IPS-18a (cell line): ENCODE measurements at regions not wholly inside any gene's neighbourhood (a gene's known extent, or its start where the extent isn't known, plus 50 kb on each side); places are given as distances from the start of the nearest gene placed in this dataset.
"Not testable (repeated sequence)": the region's sequence is repeated elsewhere in the genome, so short reads cannot be mapped to it uniquely, and the experiment has no call there.

Experiments
- H3K27ac ChIP-seq: one replicate; pipeline ENCODE4 v1.5.1; 2013; ENCODE audit warnings: low read length
- H3K27me3 ChIP-seq: one replicate; pipeline ENCODE4 v1.6.1; 2013; ENCODE audit warnings: mild to moderate bottlenecking, low read length; ENCODE audit not compliant: control insufficient read depth, insufficient read depth
- H3K36me3 ChIP-seq: one replicate; pipeline ENCODE4 v1.6.1; 2013; ENCODE audit warnings: low read depth, low read length; ENCODE audit not compliant: control insufficient read depth
- H3K4me1 ChIP-seq: one replicate; pipeline ENCODE4 v1.6.1; 2013; ENCODE audit warnings: low read depth, low read length; ENCODE audit not compliant: control insufficient read depth
- H3K4me3 ChIP-seq: one replicate; pipeline ENCODE4 v1.5.1; 2013; ENCODE audit warnings: low read length
- H3K9ac ChIP-seq: one replicate; pipeline ENCODE4 v1.6.1; 2013; ENCODE audit warnings: mild to moderate bottlenecking, low read length, moderate library complexity
- H3K9me3 ChIP-seq: one replicate; pipeline ENCODE4 v1.6.1; 2013; ENCODE audit warnings: low read depth, low read length; ENCODE audit not compliant: control insufficient read depth

- Histone ChIP-seq H3K4me1 (peaks cover 6% of the 10 kb centered on the region), H3K27ac (no peak overlapping the region), H3K27me3 (no peaks in the 10 kb centered on the region), H3K9me3 (peaks cover 2% of the 10 kb centered on the region), H3K9ac (no peak overlapping the region), H3K36me3 (no peaks in the 10 kb centered on the region), H3K4me3 (no peak overlapping the region)
Measured at GRCh38 chr17:74134991-74135390, 68.5 kb upstream of the RPL38 start.

- Histone ChIP-seq H3K27me3 (no peaks in the 10 kb centered on the region), H3K27ac (no peak overlapping the region), H3K36me3 (no peaks in the 10 kb centered on the region), H3K4me3 (no peak overlapping the region), H3K9me3 (peaks cover 2% of the 10 kb centered on the region), H3K9ac (no peak overlapping the region), H3K4me1 (peaks cover 6% of the 10 kb centered on the region)
Measured at GRCh38 chr17:74135391-74136167, 67.9 kb upstream of the RPL38 start.

- no peak overlapping the region for H3K27ac ChIP-seq
- no peaks in the 10 kb centered on the region for H3K27me3 ChIP-seq
- H3K36me3 ChIP-seq = no peaks in the 10 kb centered on the region
- H3K4me3 ChIP-seq = no peak overlapping the region
- H3K9ac ChIP-seq = no peak overlapping the region
- H3K9me3 ChIP-seq = peaks cover 9% of the 10 kb centered on the region
- peaks cover 6% of the 10 kb centered on the region for H3K4me1 ChIP-seq
Measured at GRCh38 chr17:74137416-74137815, 66.1 kb upstream of the RPL38 start.

GRCh38 chr17:74139120-74139519, 64.4 kb upstream of the RPL38 start:
- Histone ChIP-seq H3K9me3 (peaks cover 18% of the 10 kb centered on the region), H3K27me3 (no peaks in the 10 kb centered on the region), H3K36me3 (no peaks in the 10 kb centered on the region)

GRCh38 chr17:74140282-74140681, 63.2 kb upstream of the RPL38 start:
- Histone ChIP-seq H3K27me3 (no peaks in the 10 kb centered on the region), H3K4me3 (no peak overlapping the region), H3K27ac (no peak overlapping the region), H3K4me1 (no peaks in the 10 kb centered on the region), H3K9ac (no peak overlapping the region), H3K9me3 (peaks cover 18% of the 10 kb centered on the region), H3K36me3 (no peaks in the 10 kb centered on the region)

More at GRCh38 chr17:74139120-74139519, 64.4 kb upstream of the RPL38 start:
- Histone ChIP-seq H3K9ac (no peak overlapping the region), H3K4me1 (no peaks in the 10 kb centered on the region), H3K27ac (no peak overlapping the region), H3K4me3 (no peak overlapping the region)

GRCh38 chr17:74141612-74142011, 61.9 kb upstream of the RPL38 start:
- Histone ChIP-seq H3K9me3 (peaks cover 18% of the 10 kb centered on the region), H3K9ac (no peak overlapping the region), H3K36me3 (no peaks in the 10 kb centered on the region)

GRCh38 chr17:74143318-74143717, 60.2 kb upstream of the RPL38 start:
- H3K9ac ChIP-seq, H3K4me1 ChIP-seq, H3K36me3 ChIP-seq, H3K27ac ChIP-seq, H3K4me3 ChIP-seq, H3K27me3 ChIP-seq: not testable (repeated sequence)
- peaks cover 18% of the 10 kb centered on the region for H3K9me3 ChIP-seq

More at GRCh38 chr17:74141612-74142011, 61.9 kb upstream of the RPL38 start:
- no peaks in the 10 kb centered on the region for H3K27me3 ChIP-seq
- H3K4me1 ChIP-seq = no peaks in the 10 kb centered on the region
- H3K4me3 ChIP-seq = no peak overlapping the region
- H3K27ac ChIP-seq = no peak overlapping the region

GRCh38 chr17:74145756-74146155, 57.7 kb upstream of the RPL38 start:
- Histone ChIP-seq H3K36me3 (no peaks in the 10 kb centered on the region), H3K9ac (no peak overlapping the region), H3K4me3 (no peak overlapping the region), H3K27me3 (no peaks in the 10 kb centered on the region), H3K27ac (no peak overlapping the region), H3K4me1 (peaks cover 9% of the 10 kb centered on the region), H3K9me3 (peaks cover 16% of the 10 kb centered on the region)

- Histone ChIP-seq H3K4me1 (peaks cover 9% of the 10 kb centered on the region), H3K9ac (no peak overlapping the region), H3K27ac (no peak overlapping the region), H3K27me3 (no peaks in the 10 kb centered on the region), H3K4me3 (no peak overlapping the region), H3K9me3 (peaks cover 16% of the 10 kb centered on the region), H3K36me3 (no peaks in the 10 kb centered on the region)
Measured at GRCh38 chr17:74146196-74146595, 57.3 kb upstream of the RPL38 start.

GRCh38 chr17:74147056-74147835, 56.2 kb upstream of the RPL38 start:
- Histone ChIP-seq H3K36me3 (no peaks in the 10 kb centered on the region), H3K9me3 (peaks cover 9% of the 10 kb centered on the region), H3K4me3 (no peak overlapping the region), H3K27ac (no peak overlapping the region), H3K9ac (no peak overlapping the region), H3K4me1 (peaks cover 9% of the 10 kb centered on the region), H3K27me3 (no peaks in the 10 kb centered on the region)

GRCh38 chr17:74147966-74148365, 55.5 kb upstream of the RPL38 start:
- Histone ChIP-seq H3K4me3 (no peak overlapping the region), H3K9ac (no peak overlapping the region), H3K27me3 (no peaks in the 10 kb centered on the region), H3K4me1 (peaks cover 9% of the 10 kb centered on the region), H3K27ac (no peak overlapping the region), H3K36me3 (no peaks in the 10 kb centered on the region), H3K9me3 (peaks cover 4% of the 10 kb centered on the region)
